Activated CD8-positive, alpha-beta memory T cell treated with anti-CD3 and anti-CD28 coated beads, Interleukin-2, amount 50 U/mL, for 4 hours (primary cell): ENCODE measurements at regions not wholly inside any gene's neighbourhood (a gene's known extent, or its start where the extent isn't known, plus 50 kb on each side); places are given as distances from the start of the nearest gene placed in this dataset.

Experiments
- DNase-seq: peaks from one replicate; pipeline ENCODE4 v3.0.0-alpha.2; 2020

DNA sequence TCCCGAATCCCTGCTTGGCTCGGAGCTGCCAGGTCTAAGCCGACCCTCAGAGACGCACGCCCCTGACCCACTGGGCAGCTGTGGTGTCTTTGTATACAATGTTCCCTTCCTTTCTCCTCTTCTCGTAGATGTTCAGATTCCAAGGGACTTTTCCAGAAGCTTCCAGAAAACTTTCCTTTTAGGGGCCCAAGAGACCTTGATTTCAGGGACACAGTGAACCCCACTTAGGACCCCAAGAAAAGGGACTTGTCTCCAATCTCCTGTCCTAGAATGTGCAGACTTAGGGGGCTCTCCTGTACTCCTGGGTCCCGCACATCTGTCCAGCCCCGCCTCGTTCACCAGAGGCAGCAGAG lies 103.5 kb downstream of the EDN3 start:
- DNase-seq = no peak

- no peak for DNase-seq
Measured at GRCh38 chr20:59404749-59405148, 104.3 kb downstream of the EDN3 start.

DNA sequence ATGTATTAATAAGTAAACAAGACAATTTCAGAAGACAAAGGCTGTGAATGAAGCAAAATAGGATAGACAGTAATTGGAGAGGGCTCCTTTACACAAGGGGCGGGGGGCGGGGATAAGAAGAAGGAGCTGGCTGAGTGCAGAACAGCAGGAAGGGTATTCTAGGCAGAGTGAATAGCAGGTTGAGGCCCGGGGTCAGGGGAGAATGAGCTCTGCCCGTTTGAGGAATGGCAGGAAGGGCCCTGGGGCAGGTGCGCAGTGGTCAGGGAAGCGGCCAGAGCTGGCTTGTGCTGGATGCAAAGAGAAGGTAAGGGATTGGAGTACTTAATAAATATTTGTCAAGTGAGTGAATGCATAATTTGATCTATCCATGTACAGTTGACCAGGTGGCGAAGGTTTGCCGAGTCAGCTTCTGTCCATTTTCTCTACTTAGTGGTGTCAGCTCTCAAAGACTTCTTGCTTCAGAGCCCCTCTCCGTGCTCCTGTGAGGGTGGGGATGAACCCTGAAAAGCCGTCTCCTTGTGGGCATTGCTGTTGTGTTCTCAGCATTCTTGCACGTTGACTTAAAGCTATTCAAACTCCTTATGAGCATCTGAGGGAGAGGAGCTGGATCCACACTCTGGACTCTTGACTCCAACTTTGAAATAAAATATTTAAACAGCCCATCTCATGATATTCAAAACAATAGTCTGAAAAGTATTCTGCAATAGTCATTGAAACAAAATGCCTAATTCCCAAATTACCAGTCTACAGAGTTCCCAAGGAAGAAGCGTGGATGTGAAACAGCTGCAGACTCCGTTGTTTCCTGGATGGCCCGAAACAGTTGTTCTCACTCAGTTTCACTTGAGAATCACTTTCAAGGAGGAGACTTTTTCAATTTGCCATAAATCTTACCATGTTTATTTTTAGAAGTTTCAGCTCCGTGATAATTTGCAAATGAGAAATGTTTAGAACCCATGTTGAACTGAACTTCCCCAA lies 105.1 kb downstream of the EDN3 start:
- no peak for DNase-seq

- no peak for DNase-seq
Measured at GRCh38 chr20:59406446-59406845, 106.0 kb downstream of the EDN3 start.

DNA sequence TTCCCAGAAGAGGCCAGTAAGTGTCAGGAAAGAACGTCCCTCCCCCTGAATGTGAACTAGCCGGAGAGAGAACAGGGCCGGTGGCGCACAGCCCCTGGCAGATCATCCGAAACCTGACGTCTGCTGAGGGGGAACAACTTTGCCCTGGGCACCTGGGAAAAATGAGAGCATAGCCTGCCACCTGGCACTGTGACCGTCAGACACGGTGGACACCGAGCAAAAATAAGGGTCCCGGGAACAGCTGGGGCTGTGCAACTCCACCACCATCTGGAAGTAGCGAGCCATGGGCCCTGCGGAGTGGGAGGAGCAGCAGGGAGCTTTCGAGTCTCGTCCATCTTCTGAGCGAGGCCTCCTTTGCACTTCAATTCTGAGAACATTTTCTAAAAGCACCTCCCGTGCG lies 110.8 kb downstream of the EDN3 start:
- no peak for DNase-seq

DNA sequence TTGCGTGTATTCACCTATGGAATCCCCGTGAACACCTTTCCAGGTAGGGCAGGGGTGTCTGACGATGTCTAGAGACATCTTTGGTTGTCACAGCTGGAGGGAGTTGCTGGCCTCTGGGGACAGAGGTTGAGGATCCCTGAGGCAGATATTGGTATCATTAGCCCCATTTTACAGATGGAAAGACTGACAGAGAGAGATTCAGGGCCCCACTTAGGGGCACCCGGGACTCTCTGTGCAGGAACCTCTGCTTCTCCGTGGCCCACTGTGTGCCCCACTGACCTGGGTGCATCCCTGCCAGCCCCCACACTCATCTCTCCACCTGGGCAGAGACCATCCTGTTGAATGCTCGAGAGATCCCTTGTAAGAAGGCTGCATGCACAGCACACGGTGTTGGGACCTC lies 111.2 kb downstream of the EDN3 start:
- no peak for DNase-seq

GRCh38 chr20:59412181-59412580 lies 111.8 kb downstream of the EDN3 start:
- DNase-seq = no peak

- DNase-seq = no peak
Measured at GRCh38 chr20:59412875-59413284, 112.5 kb downstream of the EDN3 start.

DNA sequence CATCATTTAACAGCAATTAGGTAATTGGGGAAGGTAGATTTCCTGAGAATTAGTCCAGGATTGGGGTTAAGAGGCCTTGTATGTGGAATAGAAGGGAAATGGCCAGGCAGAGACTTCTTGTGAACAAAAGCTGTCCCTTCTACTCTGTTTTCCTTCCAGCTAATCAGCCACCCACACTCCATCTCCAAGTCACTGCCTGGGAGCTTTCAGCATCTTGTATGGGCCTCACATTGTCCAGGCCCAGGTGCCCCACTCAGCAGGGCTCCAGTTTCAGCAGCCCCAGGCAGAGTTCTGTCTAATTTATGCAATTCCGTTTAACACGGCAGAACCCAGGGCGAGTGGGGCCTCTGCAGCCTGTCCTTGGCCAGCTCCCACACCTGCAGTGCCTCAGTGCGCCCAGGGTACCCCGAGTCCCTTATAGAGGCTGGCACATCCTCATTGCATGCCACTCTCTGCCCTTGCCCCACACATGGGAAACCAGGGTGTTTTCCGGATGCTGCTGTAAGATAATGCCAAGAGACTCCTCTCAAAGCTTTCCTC lies 113.0 kb downstream of the EDN3 start:
- DNase-seq = no peak

DNA sequence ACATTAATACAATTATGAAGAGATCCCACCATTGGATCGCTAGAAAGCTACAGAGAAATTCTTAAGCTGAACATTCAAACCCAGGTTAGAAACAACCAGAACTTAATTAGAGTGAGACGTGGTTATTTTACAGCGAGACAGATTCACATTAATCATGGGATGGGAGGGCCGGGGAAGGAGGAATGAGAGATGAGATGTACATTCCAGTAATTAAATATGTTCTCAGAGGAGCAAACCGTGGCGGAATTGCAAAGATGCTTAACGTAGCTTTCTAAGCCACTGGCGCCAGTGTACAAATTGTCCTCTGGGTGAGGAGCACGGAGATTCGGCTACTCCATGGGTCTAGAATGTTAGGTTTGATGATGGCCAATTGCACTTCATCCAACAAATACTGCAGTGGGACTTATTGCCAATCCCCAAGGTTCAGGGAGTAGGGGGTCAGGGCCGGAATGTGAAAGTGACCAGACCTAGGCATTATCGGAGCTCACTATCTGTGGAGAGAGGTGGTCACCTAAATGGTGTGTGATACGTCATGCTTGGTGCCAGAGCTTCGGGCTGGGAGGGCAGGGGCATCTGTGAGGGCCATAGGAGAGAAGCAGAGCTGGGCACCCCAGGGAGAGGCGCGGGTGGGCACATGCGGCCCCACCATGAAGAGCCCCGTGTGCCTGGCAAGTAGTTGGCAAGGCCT lies 114.7 kb downstream of the EDN3 start:
- no peak for DNase-seq

DNA sequence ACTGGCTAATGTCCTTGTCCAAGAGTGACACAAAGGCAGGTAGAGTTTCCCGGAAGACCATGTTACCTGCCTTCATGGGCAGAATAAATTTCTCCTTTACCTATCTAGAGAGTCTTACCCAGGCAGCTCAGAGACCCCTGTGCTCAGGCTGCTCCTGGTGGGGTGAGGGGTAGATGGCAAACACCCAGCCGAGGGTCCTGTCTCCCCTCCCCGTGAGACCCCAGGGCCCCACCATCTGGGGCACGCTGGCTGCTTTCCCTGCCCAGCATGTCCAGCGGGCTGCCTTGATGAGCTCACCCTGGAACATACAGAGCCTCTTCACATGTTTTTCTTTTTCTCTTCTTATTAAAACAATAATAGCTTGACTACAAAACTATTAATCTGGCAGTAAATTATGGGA lies 116.5 kb downstream of the EDN3 start:
- DNase-seq = no peak

DNA sequence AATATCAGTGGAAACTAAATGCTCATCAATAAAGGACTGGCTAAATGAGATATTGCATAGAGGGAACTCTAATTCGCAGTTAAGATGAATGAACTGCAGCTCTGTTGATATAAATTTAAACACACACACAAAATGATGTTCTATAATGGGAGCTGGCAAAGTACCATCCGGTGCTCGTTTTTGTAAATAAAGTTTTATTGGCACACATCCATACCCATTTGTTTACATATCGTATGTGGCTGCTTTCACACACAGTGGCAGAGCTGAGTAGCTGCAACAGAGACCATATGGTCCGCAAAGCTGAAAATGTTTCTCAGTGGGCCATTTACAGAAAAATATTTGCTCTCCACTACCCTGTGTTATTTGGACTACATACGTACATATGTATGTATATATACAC lies 120.7 kb downstream of the EDN3 start:
- no peak for DNase-seq

DNA sequence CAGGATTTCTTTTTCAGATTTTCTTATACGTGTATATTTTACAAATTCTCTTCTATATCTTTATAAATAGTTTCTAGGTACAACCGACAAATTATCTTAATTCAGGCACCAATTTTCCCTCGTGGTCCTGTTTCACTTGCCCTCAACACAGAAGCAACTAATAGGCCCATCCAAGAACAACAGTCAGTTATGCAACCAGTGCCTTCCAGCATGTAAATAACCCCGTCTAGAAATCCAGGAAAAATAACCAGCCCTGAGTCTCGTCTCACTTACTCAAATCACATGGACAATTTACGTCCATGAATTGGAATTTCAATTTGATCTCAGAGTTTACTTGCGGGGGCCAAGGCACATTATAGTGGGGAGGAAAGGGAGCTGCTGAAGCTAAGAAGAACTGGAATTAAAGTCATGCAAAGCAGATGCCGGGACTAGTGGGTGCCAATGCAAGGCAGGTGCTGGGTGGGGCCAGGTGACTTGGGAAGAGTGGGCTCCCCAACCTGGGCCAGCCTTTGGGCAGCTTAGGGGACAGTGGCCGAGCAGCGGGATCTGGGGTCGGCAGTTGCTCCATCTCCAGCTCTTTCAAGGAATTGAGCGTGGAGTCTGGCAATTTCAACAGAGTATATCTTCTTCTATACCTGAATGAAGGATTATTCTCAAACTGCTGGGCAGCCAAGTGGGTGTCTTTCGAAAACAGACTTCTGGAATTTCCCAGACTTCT lies 121.7 kb downstream of the EDN3 start:
- DNase-seq = no peak

DNA sequence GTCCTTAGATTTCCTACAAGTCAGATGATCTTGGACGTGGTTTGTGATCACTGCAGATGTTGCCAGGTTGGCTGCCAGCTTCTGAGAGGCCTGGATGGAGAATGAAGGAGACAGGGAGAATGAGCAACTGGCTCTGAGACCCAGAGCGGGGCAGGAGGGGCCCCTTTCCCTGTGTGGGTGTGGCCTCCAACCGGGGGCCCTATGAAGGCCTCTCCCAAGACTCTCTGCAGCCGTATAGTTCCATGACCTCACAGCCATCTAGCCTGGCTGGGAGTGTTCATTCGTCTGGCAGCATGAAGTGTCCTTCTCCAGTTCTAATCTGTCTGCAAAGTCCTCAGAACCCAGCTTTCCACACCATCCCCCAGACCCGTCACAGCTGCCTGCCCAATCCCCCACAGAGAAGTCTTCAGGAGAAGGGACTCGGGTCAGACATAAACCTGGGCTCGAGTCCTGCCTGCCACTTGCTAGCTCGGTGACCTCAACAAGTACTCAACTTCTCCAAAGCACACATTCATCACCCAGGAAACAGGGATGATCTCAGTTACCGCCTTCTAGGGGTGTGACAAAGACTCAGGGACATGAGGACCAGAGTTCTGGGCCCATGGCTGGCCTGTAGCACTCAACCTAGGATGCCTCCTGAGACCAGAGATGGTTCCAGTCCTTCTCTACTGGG lies 122.6 kb downstream of the EDN3 start:
- DNase-seq = no peak

- DNase-seq = no peak
Measured at GRCh38 chr20:59424976-59425375, 124.6 kb downstream of the EDN3 start.

- no peak for DNase-seq
Measured at GRCh38 chr20:59425572-59425971, 125.2 kb downstream of the EDN3 start.

DNA sequence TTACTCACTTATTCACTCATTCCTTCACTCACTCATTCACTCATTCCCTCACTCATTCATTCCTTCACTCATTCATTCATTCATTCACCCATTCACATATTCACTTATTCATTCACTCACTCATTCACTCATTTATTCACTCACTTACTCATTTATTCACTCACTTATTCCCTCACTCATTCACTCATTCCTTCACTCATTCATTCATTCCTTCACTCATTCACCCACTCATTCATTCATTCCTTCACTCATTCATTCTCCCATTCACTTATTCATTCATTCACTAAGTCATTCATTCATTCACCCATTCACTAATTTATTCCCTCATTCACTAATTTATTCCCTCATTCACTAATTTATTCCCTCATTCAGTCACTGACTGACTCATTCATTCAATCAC lies 127.6 kb downstream of the EDN3 start:
- DNase-seq = no peak

DNA sequence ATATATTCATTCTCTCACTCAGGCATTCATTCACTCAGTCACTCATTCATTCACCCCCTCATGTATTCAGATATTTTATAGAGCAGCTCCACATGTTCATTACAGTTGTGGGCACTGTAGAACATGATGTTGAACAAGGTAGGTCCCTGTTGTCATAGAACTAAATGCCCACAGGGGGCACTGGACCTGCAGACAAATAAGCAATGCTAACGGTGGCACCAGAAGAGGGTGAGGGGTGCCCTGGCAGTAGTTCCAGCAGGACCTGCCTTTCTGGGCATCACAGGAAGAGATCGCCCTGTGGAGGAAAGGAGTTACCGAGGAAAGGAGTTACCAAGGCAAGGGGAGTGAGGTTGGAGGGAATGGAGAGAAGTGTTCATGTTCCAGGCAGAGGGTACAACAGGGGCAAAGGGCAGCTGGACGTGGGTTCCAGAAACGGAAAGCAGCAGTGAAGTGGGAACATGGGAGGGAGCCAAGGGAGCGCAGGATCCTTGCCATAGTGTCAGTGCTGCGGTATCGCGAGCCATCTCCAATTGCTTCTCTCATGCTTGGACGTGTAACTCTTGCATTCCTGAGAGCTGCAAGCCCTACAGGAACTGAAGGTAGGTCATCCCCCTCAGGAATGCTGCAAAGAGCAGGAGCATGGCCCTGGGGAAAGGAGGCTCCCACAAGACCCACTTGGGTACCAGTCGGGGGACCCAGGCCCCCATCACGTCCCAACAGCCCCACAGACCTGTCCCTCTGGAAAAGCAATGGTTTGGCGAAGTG lies 128.2 kb downstream of the EDN3 start:
- DNase-seq = no peak

DNA sequence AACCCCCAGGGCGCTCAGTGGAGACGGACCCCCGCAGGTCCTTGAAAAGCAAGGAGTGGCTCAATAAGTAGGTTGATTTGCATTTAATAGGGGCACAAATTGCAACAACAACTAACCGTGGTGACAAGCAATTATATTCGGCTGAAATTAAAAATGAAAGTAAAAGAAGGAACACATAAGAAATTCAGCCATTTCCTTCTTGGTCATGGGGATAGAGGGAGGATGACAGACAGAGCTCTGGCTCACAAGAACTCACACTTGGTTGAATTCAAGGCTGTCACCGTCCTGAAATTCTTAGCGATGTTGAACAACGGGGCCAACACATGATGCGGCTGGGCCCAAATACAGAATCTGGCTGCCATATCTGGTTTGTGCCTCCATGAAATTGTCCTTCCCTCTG lies 129.0 kb downstream of the EDN3 start:
- no peak for DNase-seq

DNA sequence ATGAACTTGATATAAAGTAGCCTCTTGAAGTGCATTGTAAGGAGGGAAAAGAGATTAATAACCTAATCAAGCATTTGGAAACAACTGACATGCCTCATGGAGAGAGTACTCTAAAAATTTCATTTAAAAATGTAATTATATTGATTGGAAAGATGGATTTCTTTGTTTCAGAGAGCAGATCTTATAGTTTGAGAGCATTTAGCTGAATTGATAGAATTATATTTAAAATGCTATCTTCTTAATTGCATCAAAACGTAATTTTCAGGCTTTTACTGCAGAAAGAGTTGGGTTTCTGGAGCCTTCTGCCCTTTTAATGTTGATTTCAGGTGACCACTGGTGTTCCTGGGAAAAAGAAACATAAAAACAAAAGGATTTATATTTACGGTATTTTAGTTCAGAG lies 130.6 kb downstream of the EDN3 start:
- no peak for DNase-seq

DNA sequence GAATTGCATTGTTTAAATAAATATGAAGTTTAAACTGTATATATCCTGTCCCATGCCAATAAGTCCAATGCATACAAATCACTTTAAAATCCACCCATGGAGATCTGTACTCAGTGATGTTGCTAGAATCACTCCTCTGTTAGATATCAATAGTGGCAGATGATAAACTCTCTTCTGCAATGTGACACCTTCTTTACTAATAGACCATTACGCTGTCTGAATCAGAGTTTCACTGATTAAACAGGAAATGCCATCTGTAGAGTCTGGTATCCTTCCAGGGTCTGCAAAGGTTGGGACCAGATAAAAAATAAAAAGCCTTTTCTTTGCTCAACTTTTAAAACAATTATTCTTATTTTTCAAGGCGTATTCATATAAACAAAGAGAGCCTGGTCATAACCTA lies 134.5 kb downstream of the EDN3 start:
- no peak for DNase-seq

- no peak for DNase-seq
Measured at GRCh38 chr20:59435518-59435917, 135.1 kb downstream of the EDN3 start.
